RWPE1 (cell line): ENCODE measurements at regions not wholly inside any gene's neighbourhood (a gene's known extent, or its start where the extent isn't known, plus 50 kb on each side); places are given as distances from the start of the nearest gene placed in this dataset.
A peak's percentile ranks its signal among the peaks of the same experiment; 100 is the strongest.
"Not testable (repeated sequence)": the region's sequence is repeated elsewhere in the genome, so short reads cannot be mapped to it uniquely, and the experiment has no call there.

Experiments used
- CTCF ChIA-PET: fragments of 350-600 bp; sonication (Branson Sonifier 250); formaldehyde crosslinking; extraction: SDS; loops from one replicate; lab custom pipeline; 2021; lab: Yijun Ruan, JAX
- POLR2A ChIA-PET: fragments of 400-600 bp; formaldehyde crosslinking; extraction: SDS; loops from one replicate; lab custom pipeline; 2020; ENCODE audit warnings: antibody characterized with exemption; ENCODE audit not compliant: low non-redundant PET; lab: Yijun Ruan, JAX
- DNase-seq: peaks from one replicate; pipeline ENCODE4 v3.0.0; 2012; ENCODE audit warnings: low spot score
- H3K27ac ChIP-seq: fragments of 450-650 bp; 2 replicates; pipeline ENCODE4 v1.5.1; 2017
- TF ChIP-seq, protein P1 (sequence below): fragments of 450-650 bp; conservative IDR thresholded peaks from 2 replicates; pipeline ENCODE4 v1.5.1; 2017; ENCODE audit warnings: low read depth, mild to moderate bottlenecking

DNA sequence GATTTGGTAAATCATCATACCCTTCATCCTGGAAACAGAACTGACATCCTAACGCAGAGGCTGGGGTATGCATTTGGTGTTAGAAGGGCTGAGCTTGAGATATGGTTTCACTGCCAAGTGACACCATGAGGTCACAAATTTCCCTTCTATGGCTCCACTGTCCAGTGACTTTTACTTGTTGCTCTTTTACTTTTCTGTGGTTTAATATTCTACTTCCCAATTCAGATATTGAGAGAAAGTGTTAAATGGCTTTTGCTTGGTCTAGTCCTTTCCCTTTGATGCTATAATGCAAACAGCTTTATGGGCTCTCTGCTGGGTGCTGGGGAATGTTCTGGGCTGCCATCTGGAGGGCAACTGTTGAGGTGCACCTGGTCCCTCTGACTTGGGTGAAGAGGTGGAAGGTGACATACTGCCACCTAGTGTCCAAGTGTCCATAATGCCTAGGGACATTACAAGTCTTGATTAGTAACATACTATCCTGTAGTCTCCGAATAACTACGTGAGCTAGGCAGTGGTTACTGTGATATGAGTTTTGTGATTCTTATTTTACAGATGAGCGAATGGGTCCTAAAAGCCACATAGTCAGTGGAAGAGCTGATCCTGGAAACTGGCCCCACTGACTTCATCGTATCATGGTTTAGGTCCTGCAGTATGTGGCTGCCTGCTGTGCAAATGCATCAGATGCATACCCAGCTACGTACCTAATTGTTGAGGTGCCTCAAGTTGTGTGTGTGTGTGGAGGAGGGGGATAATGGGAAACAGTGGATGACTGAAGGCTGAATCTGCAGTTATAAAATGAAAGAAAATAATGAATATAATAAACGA is 149.1 kb upstream of the RAG2 start:
- no peak overlapping the region for H3K27ac ChIP-seq
- POLR2A ChIA-PET, result no interaction called here
- CTCF ChIA-PET, result interaction anchor here (0.5 to 2.5 kb wide), 27 partner anchors 9 to 1910 kb away, joined by 3 to 47 read pairs (median 3); no protein-coding TSS in a partner anchor
- peak; percentile 79 for DNase-seq
- TF ChIP-seq, protein P1, sequence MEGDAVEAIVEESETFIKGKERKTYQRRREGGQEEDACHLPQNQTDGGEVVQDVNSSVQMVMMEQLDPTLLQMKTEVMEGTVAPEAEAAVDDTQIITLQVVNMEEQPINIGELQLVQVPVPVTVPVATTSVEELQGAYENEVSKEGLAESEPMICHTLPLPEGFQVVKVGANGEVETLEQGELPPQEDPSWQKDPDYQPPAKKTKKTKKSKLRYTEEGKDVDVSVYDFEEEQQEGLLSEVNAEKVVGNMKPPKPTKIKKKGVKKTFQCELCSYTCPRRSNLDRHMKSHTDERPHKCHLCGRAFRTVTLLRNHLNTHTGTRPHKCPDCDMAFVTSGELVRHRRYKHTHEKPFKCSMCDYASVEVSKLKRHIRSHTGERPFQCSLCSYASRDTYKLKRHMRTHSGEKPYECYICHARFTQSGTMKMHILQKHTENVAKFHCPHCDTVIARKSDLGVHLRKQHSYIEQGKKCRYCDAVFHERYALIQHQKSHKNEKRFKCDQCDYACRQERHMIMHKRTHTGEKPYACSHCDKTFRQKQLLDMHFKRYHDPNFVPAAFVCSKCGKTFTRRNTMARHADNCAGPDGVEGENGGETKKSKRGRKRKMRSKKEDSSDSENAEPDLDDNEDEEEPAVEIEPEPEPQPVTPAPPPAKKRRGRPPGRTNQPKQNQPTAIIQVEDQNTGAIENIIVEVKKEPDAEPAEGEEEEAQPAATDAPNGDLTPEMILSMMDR, result peak; percentile 99

DNA sequence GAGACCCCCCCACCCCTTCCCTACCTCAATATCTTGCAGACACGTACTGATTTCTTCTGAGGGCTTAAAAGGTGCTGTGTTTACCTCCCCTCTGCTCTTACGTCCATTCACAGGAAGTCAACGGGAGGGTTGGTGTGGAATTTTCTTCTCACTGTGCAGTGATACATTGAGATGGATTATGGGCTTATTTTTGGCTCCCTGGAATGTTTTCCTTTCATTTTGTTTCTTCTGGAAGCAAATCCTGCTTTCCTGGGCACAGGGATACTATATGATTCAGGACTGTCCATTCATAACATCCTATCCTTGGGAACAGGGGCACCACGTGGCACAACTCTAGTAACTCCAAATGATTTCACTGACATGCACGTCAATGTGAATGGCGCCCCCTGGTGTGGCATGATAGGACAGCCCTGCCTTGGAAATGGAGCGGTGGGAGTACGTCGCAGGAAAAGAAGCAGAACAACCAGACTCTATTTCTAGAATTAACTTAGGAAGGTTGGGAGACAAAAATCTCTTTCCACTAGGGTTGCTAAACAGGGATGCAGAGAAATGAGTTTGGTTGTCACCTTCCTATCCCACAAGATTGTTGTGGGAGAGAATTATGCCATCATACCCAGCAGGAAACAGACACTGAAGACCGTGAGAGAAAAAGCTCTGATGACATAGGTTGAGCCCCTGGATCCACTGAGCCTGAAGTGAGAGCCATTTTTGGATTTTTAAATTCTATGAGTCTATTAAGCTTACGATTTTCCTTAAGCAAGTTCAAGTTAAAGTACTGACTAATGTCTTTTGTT is 146.5 kb upstream of the RAG2 start:
- no peak overlapping the region for H3K27ac ChIP-seq
- peak; percentile 11 for DNase-seq
- CTCF ChIA-PET, result interaction anchor here (0.6 to 2.2 kb wide), 7 partner anchors 8 to 1385 kb away, joined by 3 to 8 read pairs (median 3); no protein-coding TSS in a partner anchor
- POLR2A ChIA-PET, result no interaction called here
- TF ChIP-seq, protein P1, result peak; percentile 46

DNA sequence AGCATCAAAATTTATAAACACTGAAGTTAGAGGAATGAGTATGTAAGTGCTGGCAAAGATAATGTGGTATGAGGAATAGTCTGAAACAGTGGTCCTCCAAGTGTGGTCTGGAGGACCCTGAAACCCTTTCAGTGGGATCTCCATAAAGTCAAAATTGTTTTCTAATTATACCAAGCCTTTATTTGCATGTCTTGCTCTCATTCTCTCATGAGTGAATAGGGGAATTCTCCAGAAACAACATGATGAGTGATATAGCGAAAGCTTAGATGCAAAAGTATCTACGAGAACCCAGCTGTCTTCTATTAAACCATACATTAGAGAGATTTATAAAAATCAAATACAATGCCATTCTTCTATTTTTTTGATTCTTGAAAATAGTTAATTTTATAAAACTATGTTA is 145.0 kb upstream of the RAG2 start:
- ChIA-PET POLR2A (no interaction called here), CTCF (interaction anchor here (0.6 to 2.2 kb wide), 3 partner anchors 8 to 1807 kb away, joined by 3 to 8 read pairs (median 6); no protein-coding TSS in a partner anchor)
- DNase-seq, result no peak

DNA sequence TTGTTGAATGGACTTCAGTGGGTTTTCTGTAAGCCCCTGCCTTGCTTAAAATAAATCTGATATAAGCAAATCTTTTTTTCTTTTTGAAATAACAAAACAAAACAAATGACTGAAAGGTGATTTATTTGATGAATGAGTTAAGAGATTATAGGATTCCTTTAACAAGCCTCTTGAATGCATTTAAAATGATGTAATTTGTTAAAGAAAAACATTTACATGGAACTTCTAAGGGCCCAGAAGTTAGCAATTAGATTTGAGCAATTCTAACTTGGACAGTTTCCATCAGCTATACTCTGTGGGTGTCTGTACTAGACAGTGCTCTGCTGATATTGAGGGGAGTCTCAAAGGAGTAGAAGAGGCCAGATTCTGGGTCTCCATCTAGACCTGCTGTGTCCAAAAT is 143.5 kb upstream of the RAG2 start:
- TF ChIP-seq, protein P1, result no peak
- POLR2A ChIA-PET, result no interaction called here
- DNase-seq, result no peak
- CTCF ChIA-PET, result no interaction called here
- no peak overlapping the region for H3K27ac ChIP-seq

More for the DNA sequence above, 145.0 kb upstream of the RAG2 start:
- TF ChIP-seq, protein P1, result no peak
- H3K27ac ChIP-seq, result no peak overlapping the region

DNA sequence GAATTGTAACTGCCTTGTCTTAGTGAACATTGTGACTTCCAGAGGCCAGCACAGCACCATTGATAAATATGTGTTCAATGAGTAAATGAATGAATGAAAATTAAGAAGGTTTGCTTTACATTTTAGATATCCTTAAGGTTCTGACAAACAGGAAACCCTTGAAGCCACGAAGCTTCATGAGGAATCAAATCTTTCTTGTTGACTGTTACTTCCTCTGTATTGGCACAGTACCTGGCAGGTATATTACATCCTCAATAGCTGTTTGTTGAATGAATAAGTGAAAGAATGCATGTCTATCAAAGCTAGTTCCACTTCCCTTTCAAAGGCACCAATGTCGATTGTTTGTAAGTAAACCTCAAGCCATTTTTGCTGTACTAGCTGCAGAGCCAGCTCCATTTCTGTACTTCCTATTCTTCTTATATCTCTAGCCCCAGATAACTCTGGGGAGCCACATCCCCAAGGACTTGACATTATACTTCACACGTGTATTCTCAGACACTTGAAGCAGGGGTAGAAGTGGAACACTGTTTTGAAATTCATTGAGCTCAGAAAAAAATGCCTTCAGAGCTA is 140.3 kb upstream of the RAG2 start:
- ChIA-PET CTCF (interaction anchor here (0.5 to 2.8 kb wide), 4 partner anchors 9 to 174 kb away, joined by 3 to 23 read pairs (median 4); no protein-coding TSS in a partner anchor), POLR2A (no interaction called here)
- DNase-seq, result no peak
- TF ChIP-seq, protein P1, result no peak
- H3K27ac ChIP-seq, result no peak overlapping the region

DNA sequence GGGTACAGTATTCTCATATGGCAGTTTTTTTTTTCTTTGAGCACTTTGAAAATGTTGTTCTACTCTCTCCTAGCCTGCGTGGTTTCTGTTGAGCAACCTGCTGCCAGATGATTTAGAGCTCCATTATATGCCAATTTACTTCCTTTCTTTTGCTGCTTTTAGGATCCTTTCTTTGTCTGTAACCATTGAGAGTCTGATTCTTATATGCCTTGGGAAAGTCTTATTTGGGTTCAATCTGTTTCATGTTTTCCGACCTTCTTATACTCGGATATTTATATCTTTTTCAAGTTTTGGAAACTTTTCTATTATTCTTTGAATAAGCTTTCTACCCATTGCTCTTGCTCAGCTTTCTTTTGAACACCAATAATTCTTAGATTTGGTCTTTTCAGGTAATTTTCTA is 138.1 kb upstream of the RAG2 start:
- CTCF ChIA-PET, result interaction anchor here (1.1 to 3.2 kb wide), 3 partner anchors 10 to 33 kb away, joined by 3 to 10 read pairs (median 7); no protein-coding TSS in a partner anchor
- no peak overlapping the region for H3K27ac ChIP-seq
- DNase-seq, result no peak
- TF ChIP-seq, protein P1, result no peak
- POLR2A ChIA-PET, result no interaction called here

DNA sequence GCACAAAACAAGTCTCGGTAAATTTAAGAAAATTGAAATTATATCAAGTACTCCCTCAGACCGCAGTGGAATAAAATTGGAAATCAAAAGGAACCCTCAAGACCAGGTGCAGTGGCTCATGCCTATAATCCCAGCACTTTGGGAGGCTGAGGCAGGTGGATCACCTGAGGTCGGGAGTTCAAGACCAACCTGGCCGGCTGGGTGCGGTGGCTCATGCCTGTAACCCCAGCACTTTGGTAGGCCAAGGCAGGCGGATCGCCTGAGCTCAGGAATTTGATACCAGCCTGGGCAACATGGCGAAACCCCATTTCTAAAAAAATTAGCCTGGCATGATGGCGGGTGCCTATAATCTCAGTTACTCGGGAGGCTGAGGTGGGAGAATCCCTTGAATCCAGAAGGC is 135.7 kb upstream of the RAG2 start:
- CTCF ChIA-PET, POLR2A ChIA-PET, DNase-seq, H3K27ac ChIP-seq: not testable (repeated sequence)
